ENCODE measurements at regions not wholly inside any gene's neighbourhood (a gene's known extent, or its start where the extent isn't known, plus 50 kb on each side); places are given as distances from the start of the nearest gene placed in this dataset.
"Not testable (repeated sequence)": the region's sequence is repeated elsewhere in the genome, so short reads cannot be mapped to it uniquely, and the experiment has no call there.

GRCh38 chr9:7713088-7713487, 86.5 kb downstream of the DMAC1 start:
- H3K36me3 ChIP-seq (ENCODE audit: control insufficient read depth in 2 of 2, insufficient read depth in 1 of 2, low read length in 2 of 2); POLR2A ChIA-PET; H3K4me3 ChIP-seq (ENCODE audit: low read depth, low read length); H3K27ac ChIP-seq (ENCODE audit: extremely low read depth, low read depth, low read length); CTCF ChIA-PET; H3K4me1 ChIP-seq (ENCODE audit: control insufficient read depth, insufficient read depth, low read length); H3K9me3 ChIP-seq (ENCODE audit: control insufficient read depth, insufficient read depth, low read depth, low read length): not testable (repeated sequence)

- Histone ChIP-seq H3K36me3 (ENCODE audit: control insufficient read depth in 2 of 2, insufficient read depth in 1 of 2, low read length in 2 of 2) (no peaks in the 10 kb centered on the region), H3K9me3 (ENCODE audit: control insufficient read depth, insufficient read depth, low read depth, low read length) (no peaks in the 10 kb centered on the region), H3K4me3 (ENCODE audit: low read depth, low read length) (no peak overlapping the region), H3K27ac (ENCODE audit: extremely low read depth, low read depth, low read length) (no peak overlapping the region), H3K4me1 (ENCODE audit: control insufficient read depth, insufficient read depth, low read length) (no peaks in the 10 kb centered on the region)
- POLR2A ChIA-PET: no interaction called here
- no peak for TF ChIP-seq ZNF280C (tag by site-specific recombination; IDR thresholded peaks at IDR 0.05)
- no peak for TF ChIP-seq REPIN1 (tag by site-specific recombination; IDR thresholded peaks at IDR 0.05; ENCODE audit: low read depth)
- no peak for TF ChIP-seq GLI4 (tag by site-specific recombination; IDR thresholded peaks at IDR 0.05)
- TF ChIP-seq ZFP41 (tag by site-specific recombination; IDR thresholded peaks at IDR 0.05; ENCODE audit: borderline replicate concordance): no peak
- no peak for TF ChIP-seq ZBTB1 (tag by site-specific recombination; IDR thresholded peaks at IDR 0.05)
- TF ChIP-seq ZNF449 (tag by site-specific recombination; IDR thresholded peaks at IDR 0.05): no peak
- TF ChIP-seq KLF9 (tag by site-specific recombination; IDR thresholded peaks at IDR 0.05; ENCODE audit: low read depth): no peak
- TF ChIP-seq ZFP3 (tag by site-specific recombination; IDR thresholded peaks at IDR 0.05; ENCODE audit: low read depth): no peak
- TF ChIP-seq ZNF654 (tag by site-specific recombination; IDR thresholded peaks at IDR 0.05; ENCODE audit: low read depth): no peak
- TF ChIP-seq KLF10 (tag by site-specific recombination; IDR thresholded peaks at IDR 0.05): no peak
- TF ChIP-seq ZNF335 (tag by site-specific recombination; conservative IDR thresholded peaks at IDR 0.05): no peak
- CTCF ChIA-PET: no interaction called here
These were observed 88.9 kb downstream of the DMAC1 start for GRCh38 chr9:7710686-7711085.

- H3K36me3 ChIP-seq (ENCODE audit: control insufficient read depth in 2 of 2, insufficient read depth in 1 of 2, low read length in 2 of 2): no peaks in the 10 kb centered on the region
- ChIA-PET CTCF (no interaction called here), POLR2A (no interaction called here)
- no peak overlapping the region for H3K4me3 ChIP-seq (ENCODE audit: low read depth, low read length)
- no peaks in the 10 kb centered on the region for H3K4me1 ChIP-seq (ENCODE audit: control insufficient read depth, insufficient read depth, low read length)
- H3K27ac ChIP-seq (ENCODE audit: extremely low read depth, low read depth, low read length): no peak overlapping the region
- no peaks in the 10 kb centered on the region for H3K9me3 ChIP-seq (ENCODE audit: control insufficient read depth, insufficient read depth, low read depth, low read length)
- TF ChIP-seq ZNF585B (tag by site-specific recombination; IDR thresholded peaks at IDR 0.05) (no peak), ZNF549 (tag by site-specific recombination; IDR thresholded peaks at IDR 0.05) (no peak), ZNF707 (tag by site-specific recombination; IDR thresholded peaks at IDR 0.05) (no peak), ZNF48 (tag by site-specific recombination; IDR thresholded peaks at IDR 0.05) (no peak), ZNF596 (tag by site-specific recombination; IDR thresholded peaks at IDR 0.05) (no peak), ZBTB21 (tag by site-specific recombination; IDR thresholded peaks at IDR 0.05) (no peak), ZNF791 (tag by site-specific recombination; IDR thresholded peaks at IDR 0.05) (no peak), ZNF112 (tag by site-specific recombination; IDR thresholded peaks at IDR 0.05) (no peak), SCRT2 (tag by site-specific recombination; IDR thresholded peaks at IDR 0.05) (no peak), ZNF184 (tag by site-specific recombination; IDR thresholded peaks at IDR 0.05) (no peak), ZFP69B (tag by site-specific recombination; IDR thresholded peaks at IDR 0.05) (no peak), ZNF426 (tag by site-specific recombination; IDR thresholded peaks at IDR 0.05) (no peak)
These were observed 91.6 kb downstream of the DMAC1 start for GRCh38 chr9:7707934-7708333.

Data from HEK293 (cell line).